ENCODE measurements at regions not wholly inside any gene's neighbourhood (a gene's known extent, or its start where the extent isn't known, plus 50 kb on each side); places are given as distances from the start of the nearest gene placed in this dataset.

- no peak for TF ChIP-seq EP300 (IDR thresholded peaks at IDR 0.05)
- TF ChIP-seq POLR2AphosphoS5 (IDR thresholded peaks at IDR 0.05) = no peak
- no peak for TF ChIP-seq POLR2A (IDR thresholded peaks at IDR 0.05)
- TF ChIP-seq, protein P1, sequence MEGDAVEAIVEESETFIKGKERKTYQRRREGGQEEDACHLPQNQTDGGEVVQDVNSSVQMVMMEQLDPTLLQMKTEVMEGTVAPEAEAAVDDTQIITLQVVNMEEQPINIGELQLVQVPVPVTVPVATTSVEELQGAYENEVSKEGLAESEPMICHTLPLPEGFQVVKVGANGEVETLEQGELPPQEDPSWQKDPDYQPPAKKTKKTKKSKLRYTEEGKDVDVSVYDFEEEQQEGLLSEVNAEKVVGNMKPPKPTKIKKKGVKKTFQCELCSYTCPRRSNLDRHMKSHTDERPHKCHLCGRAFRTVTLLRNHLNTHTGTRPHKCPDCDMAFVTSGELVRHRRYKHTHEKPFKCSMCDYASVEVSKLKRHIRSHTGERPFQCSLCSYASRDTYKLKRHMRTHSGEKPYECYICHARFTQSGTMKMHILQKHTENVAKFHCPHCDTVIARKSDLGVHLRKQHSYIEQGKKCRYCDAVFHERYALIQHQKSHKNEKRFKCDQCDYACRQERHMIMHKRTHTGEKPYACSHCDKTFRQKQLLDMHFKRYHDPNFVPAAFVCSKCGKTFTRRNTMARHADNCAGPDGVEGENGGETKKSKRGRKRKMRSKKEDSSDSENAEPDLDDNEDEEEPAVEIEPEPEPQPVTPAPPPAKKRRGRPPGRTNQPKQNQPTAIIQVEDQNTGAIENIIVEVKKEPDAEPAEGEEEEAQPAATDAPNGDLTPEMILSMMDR (IDR thresholded peaks at IDR 0.05) = no peak
- H3K4me3 ChIP-seq = no peak overlapping the region
- WGBS, 5 donors = 59 to 78% (median 70%) methylated on average over 7 of the region's 7 CpGs
- intact Hi-C loops (cut with DNase I; ENCODE audit: low total_unique reads) = no loop called here
- no peaks in the 10 kb centered on the region for H3K27me3 ChIP-seq
- H3K36me3 ChIP-seq = no peaks in the 10 kb centered on the region
- no peak for DNase-seq
- H3K9me3 ChIP-seq = no peaks in the 10 kb centered on the region
- no peaks in the 10 kb centered on the region for H3K4me1 ChIP-seq
- no peak overlapping the region for H3K27ac ChIP-seq
These were observed 66.6 kb upstream of the TRIO start for GRCh38 chr5:14076561-14076960.

- H3K27ac ChIP-seq = no peak overlapping the region
- WGBS, 5 donors = 86 to 94% (median 90%) methylated on average over 11 of the region's 11 CpGs
- intact Hi-C loops (cut with DNase I; ENCODE audit: low total_unique reads) = no loop called here
- no peak overlapping the region for H3K4me3 ChIP-seq
- TF ChIP-seq, protein P1 (IDR thresholded peaks at IDR 0.05) = no peak
- TF ChIP-seq POLR2AphosphoS5 (IDR thresholded peaks at IDR 0.05) (no peak), EP300 (IDR thresholded peaks at IDR 0.05) (no peak), POLR2A (IDR thresholded peaks at IDR 0.05) (no peak)
- no peaks in the 10 kb centered on the region for H3K27me3 ChIP-seq
- H3K4me1 ChIP-seq = no peaks in the 10 kb centered on the region
- no peak for DNase-seq
- H3K9me3 ChIP-seq = no peaks in the 10 kb centered on the region
- H3K36me3 ChIP-seq = no peaks in the 10 kb centered on the region
These were observed 67.2 kb upstream of the TRIO start for GRCh38 chr5:14075937-14076336.

- 78 to 90% (median 82%) methylated on average over 5 of the region's 5 CpGs for WGBS, 5 donors
- intact Hi-C loops (cut with DNase I; ENCODE audit: low total_unique reads) = no loop called here
- H3K4me1 ChIP-seq = no peaks in the 10 kb centered on the region
- no peaks in the 10 kb centered on the region for H3K36me3 ChIP-seq
- no peaks in the 10 kb centered on the region for H3K27me3 ChIP-seq
- no peak for TF ChIP-seq EP300 (IDR thresholded peaks at IDR 0.05)
- TF ChIP-seq POLR2AphosphoS5 (IDR thresholded peaks at IDR 0.05) = no peak
- TF ChIP-seq POLR2A (IDR thresholded peaks at IDR 0.05) = no peak
- TF ChIP-seq, protein P1 (IDR thresholded peaks at IDR 0.05) = no peak
- no peaks in the 10 kb centered on the region for H3K9me3 ChIP-seq
- H3K4me3 ChIP-seq = no peak overlapping the region
- no peak for DNase-seq
- H3K27ac ChIP-seq = no peak overlapping the region
These were observed 71.7 kb upstream of the TRIO start for GRCh38 chr5:14071433-14071832.

- intact Hi-C loops (cut with DNase I; ENCODE audit: low total_unique reads) = no loop called here
- 64 to 79% (median 72%) methylated on average over 7 of the region's 7 CpGs for WGBS, 5 donors
- no peaks in the 10 kb centered on the region for H3K36me3 ChIP-seq
- H3K4me3 ChIP-seq = no peak overlapping the region
- H3K27me3 ChIP-seq = no peaks in the 10 kb centered on the region
- no peaks in the 10 kb centered on the region for H3K4me1 ChIP-seq
- no peaks in the 10 kb centered on the region for H3K9me3 ChIP-seq
- H3K27ac ChIP-seq = no peak overlapping the region
- no peak for DNase-seq
- TF ChIP-seq, protein P1 (IDR thresholded peaks at IDR 0.05) = no peak
- TF ChIP-seq POLR2A (IDR thresholded peaks at IDR 0.05) (no peak), POLR2AphosphoS5 (IDR thresholded peaks at IDR 0.05) (no peak), EP300 (IDR thresholded peaks at IDR 0.05) (no peak)
These were observed 74.1 kb upstream of the TRIO start for GRCh38 chr5:14069021-14069420.
